Endodermal cell (in vitro differentiated cells): ENCODE measurements at regions not wholly inside any gene's neighbourhood (a gene's known extent, or its start where the extent isn't known, plus 50 kb on each side); places are given as distances from the start of the nearest gene placed in this dataset.

Source experiments
- DNase-seq: peaks from one replicate; pipeline ENCODE4 v3.0.0-alpha.2; 2017
- H3K27ac ChIP-seq: 2 replicates; pipeline ENCODE4 v1.5.1; 2013; ENCODE audit warnings: mild to moderate bottlenecking, low read depth, low read length, moderate library complexity
- H3K27me3 ChIP-seq: 2 replicates; pipeline ENCODE4 v1.6.1; 2013; ENCODE audit warnings: mild to moderate bottlenecking, low read length, moderate library complexity; ENCODE audit not compliant: insufficient read depth, control insufficient read depth, poor library complexity, severe bottlenecking
- H3K36me3 ChIP-seq: 2 replicates; pipeline ENCODE4 v1.7.0; 2013; ENCODE audit warnings: mild to moderate bottlenecking, low read length, moderate library complexity; ENCODE audit not compliant: control insufficient read depth, insufficient read depth
- H3K4me1 ChIP-seq: one replicate; pipeline ENCODE4 v1.7.0; 2013; ENCODE audit warnings: low read length; ENCODE audit not compliant: control insufficient read depth, insufficient read depth
- H3K4me3 ChIP-seq: 2 replicates; pipeline ENCODE4 v1.5.1; 2013; ENCODE audit warnings: mild to moderate bottlenecking, low read length, moderate library complexity
- H3K9ac ChIP-seq: 2 replicates; pipeline ENCODE4 v1.6.1; 2013; ENCODE audit warnings: mild to moderate bottlenecking, low read length, moderate library complexity; ENCODE audit not compliant: poor library complexity, severe bottlenecking; ENCODE audit errors: extremely low read depth
- H3K9me3 ChIP-seq: 2 replicates; pipeline ENCODE4 v1.6.1; 2013; ENCODE audit warnings: mild to moderate bottlenecking, low read length, moderate library complexity; ENCODE audit not compliant: control insufficient read depth
- H3K27ac Mint-ChIP-seq: 2 replicates; pipeline ENCODE4 v1.8.0; 2020; ENCODE audit warnings: mixed read lengths
- H3K27me3 Mint-ChIP-seq: 2 replicates; pipeline ENCODE4 v1.8.0; 2021; ENCODE audit warnings: mild to moderate bottlenecking, mixed read lengths; ENCODE audit not compliant: insufficient read depth
- H3K36me3 Mint-ChIP-seq: 2 replicates; pipeline ENCODE4 v1.8.0; 2020; ENCODE audit warnings: low read depth, mixed read lengths
- H3K4me1 Mint-ChIP-seq: 2 replicates; pipeline ENCODE4 v1.8.0; 2020; ENCODE audit warnings: mixed read lengths
- H3K4me3 Mint-ChIP-seq: 2 replicates; pipeline ENCODE4 v1.8.0; 2020; ENCODE audit warnings: mild to moderate bottlenecking, moderate library complexity, mixed read lengths
- H3K9me3 Mint-ChIP-seq: 2 replicates; pipeline ENCODE4 v1.8.0; 2020; ENCODE audit warnings: mild to moderate bottlenecking, mixed read lengths
- CTCF ChIP-seq: fragments of 200-600 bp; sonication (generic); conservative IDR thresholded peaks from 2 replicates; pipeline ENCODE4 v1.5.0; 2021; ENCODE audit warnings: antibody characterized with exemption, mild to moderate bottlenecking
- WGBS, 2 experiments: methylation state at CpG; one replicate each; pipeline versions ENCODE4 v1.1.5 to v1.1.7; 2013; ENCODE audit warnings: missing lambda C conversion rate in 2 of 2, mixed read lengths in 1 of 2; ENCODE audit not compliant: insufficient coverage in 1 of 2, insufficient read length in 1 of 2; 5-methylcytosine and 5-hydroxymethylcytosine counted together

DNA sequence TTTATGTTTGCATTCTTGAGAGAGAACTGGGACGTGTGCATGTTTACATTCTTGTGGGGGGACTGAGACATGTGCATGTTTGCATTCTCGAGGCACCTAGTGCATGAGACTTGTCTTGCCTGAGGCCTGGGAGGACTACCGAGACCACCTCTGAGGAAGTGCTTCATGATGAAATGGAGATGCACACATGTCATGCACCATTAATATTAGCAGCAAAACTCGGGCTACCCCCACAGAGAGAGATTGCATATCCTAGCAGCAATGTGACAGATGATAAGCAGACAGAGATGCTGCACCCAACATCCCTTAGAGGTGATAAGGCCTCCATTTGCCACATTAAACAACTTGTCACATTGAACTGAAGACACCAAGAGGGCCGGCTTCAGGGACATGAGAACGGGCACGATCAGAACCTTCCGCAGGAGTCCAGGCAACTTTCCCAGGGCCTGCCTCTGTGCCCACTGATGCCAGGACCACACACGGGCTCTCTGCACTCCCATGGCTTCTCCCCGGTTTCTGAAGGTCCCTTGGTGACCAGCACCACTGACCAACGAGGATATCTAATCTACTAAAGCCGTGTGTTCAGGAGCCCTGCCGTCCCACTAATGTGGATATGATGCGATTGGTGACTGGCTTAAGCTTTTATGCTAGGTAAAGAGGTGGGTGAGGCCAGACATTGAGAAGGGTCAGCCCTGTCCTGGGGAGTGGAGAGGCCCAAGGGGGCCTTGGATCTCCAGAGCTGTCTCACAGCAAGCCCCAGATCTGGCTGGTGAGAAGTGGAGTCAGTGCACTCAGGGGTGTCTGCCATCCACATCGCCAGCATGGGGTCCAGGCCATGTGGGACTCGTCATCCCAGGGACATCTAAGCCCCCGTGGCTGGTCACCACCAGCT, 208.3 kb downstream of the NDUFA10 start:
- H3K4me3 ChIP-seq: no peak overlapping the region
- DNase-seq: peak; percentile 37
- no peaks in the 10 kb centered on the region for H3K36me3 ChIP-seq
- Mint-ChIP-seq H3K9me3 (no peaks in the 10 kb centered on the region), H3K27ac (no peak overlapping the region), H3K36me3 (no peaks in the 10 kb centered on the region), H3K27me3 (peaks cover 3% of the 10 kb centered on the region), H3K4me1 (peaks cover 15% of the 10 kb centered on the region), H3K4me3 (no peak overlapping the region)
- no peaks in the 10 kb centered on the region for H3K27me3 ChIP-seq
- H3K27ac ChIP-seq: no peak overlapping the region
- WGBS, 2 experiments: 88 to 89% methylated on average over 13 to 17 of the region's 17 CpGs
- H3K4me1 ChIP-seq: no peaks in the 10 kb centered on the region
- H3K9ac ChIP-seq: no peak overlapping the region
- no peaks in the 10 kb centered on the region for H3K9me3 ChIP-seq
- no peak for TF ChIP-seq CTCF

- no peak for TF ChIP-seq CTCF
- Histone ChIP-seq H3K9me3 (no peaks in the 10 kb centered on the region), H3K36me3 (no peaks in the 10 kb centered on the region), H3K4me3 (no peak overlapping the region), H3K27ac (no peak overlapping the region), H3K9ac (no peak overlapping the region), H3K27me3 (no peaks in the 10 kb centered on the region), H3K4me1 (no peaks in the 10 kb centered on the region)
- DNase-seq: peak; percentile 33
- Mint-ChIP-seq H3K27me3 (peaks cover 4% of the 10 kb centered on the region), H3K9me3 (no peaks in the 10 kb centered on the region), H3K36me3 (no peaks in the 10 kb centered on the region), H3K4me1 (peaks cover 15% of the 10 kb centered on the region), H3K27ac (no peak overlapping the region), H3K4me3 (no peak overlapping the region)
- WGBS, 2 experiments: 87 to 88% methylated on average over 12 of the region's 12 CpGs
Measured at GRCh38 chr2:239815671-239816070, 209.5 kb downstream of the NDUFA10 start.

- no peaks in the 10 kb centered on the region for H3K36me3 ChIP-seq
- peaks cover 2% of the 10 kb centered on the region for H3K27me3 Mint-ChIP-seq
- WGBS, 2 experiments: 95 to 98% methylated on average over 16 to 19 of the region's 19 CpGs
- H3K9me3 Mint-ChIP-seq: no peaks in the 10 kb centered on the region
- H3K4me3 Mint-ChIP-seq: no peak overlapping the region
- DNase-seq: no peak
- no peak overlapping the region for H3K27ac Mint-ChIP-seq
- H3K27ac ChIP-seq: no peak overlapping the region
- H3K36me3 Mint-ChIP-seq: no peaks in the 10 kb centered on the region
- no peaks in the 10 kb centered on the region for H3K27me3 ChIP-seq
- H3K4me1 Mint-ChIP-seq: peaks cover 15% of the 10 kb centered on the region
- no peak overlapping the region for H3K9ac ChIP-seq
- H3K4me3 ChIP-seq: no peak overlapping the region
- H3K9me3 ChIP-seq: no peaks in the 10 kb centered on the region
- H3K4me1 ChIP-seq: no peaks in the 10 kb centered on the region
- TF ChIP-seq CTCF: no peak
Measured at GRCh38 chr2:239814861-239815601, 210.1 kb downstream of the NDUFA10 start.
